Adipocyte (in vitro differentiated cells): ENCODE measurements at regions not wholly inside any gene's neighbourhood (a gene's known extent, or its start where the extent isn't known, plus 50 kb on each side); places are given as distances from the start of the nearest gene placed in this dataset.

Source experiments
- DNase-seq: peaks from one replicate; pipeline ENCODE4 v3.0.0-alpha.2; 2015; ENCODE audit warnings: low read depth
- H3K27me3 ChIP-seq: replicated peaks from 2 replicates; pipeline ENCODE4 v1.7.0; 2013; ENCODE audit warnings: mild to moderate bottlenecking, low read length, moderate library complexity; ENCODE audit not compliant: control insufficient read depth, insufficient read depth
- H3K36me3 ChIP-seq: 2 replicates; pipeline ENCODE4 v1.7.0; 2013; ENCODE audit warnings: low read length, mild to moderate bottlenecking, moderate library complexity; ENCODE audit not compliant: control insufficient read depth, insufficient read depth, severe bottlenecking
- H3K4me1 ChIP-seq: 2 replicates; pipeline ENCODE4 v1.7.0; 2013; ENCODE audit warnings: mild to moderate bottlenecking, low read length, moderate library complexity; ENCODE audit not compliant: control insufficient read depth, insufficient read depth
- H3K4me3 ChIP-seq: 2 replicates; pipeline ENCODE4 v1.7.0; 2013; ENCODE audit warnings: mild to moderate bottlenecking, low read length, moderate library complexity
- H3K9ac ChIP-seq: 2 replicates; pipeline ENCODE4 v1.7.0; 2013; ENCODE audit warnings: mild to moderate bottlenecking, low read length, moderate library complexity
- H3K9me3 ChIP-seq: 2 replicates; pipeline ENCODE4 v1.7.0; 2013; ENCODE audit warnings: mild to moderate bottlenecking, low read length, moderate library complexity; ENCODE audit not compliant: control insufficient read depth

- H3K9ac ChIP-seq: no peak overlapping the region
- H3K36me3 ChIP-seq: no peaks in the 10 kb centered on the region
- H3K9me3 ChIP-seq: no peaks in the 10 kb centered on the region
- no peak for DNase-seq
- H3K4me3 ChIP-seq: no peak overlapping the region
- peaks cover 8% of the 10 kb centered on the region for H3K27me3 ChIP-seq
- H3K4me1 ChIP-seq: no peaks in the 10 kb centered on the region
These were observed 258.0 kb downstream of the FAT3 start for GRCh38 chr11:92482492-92483060.

DNA sequence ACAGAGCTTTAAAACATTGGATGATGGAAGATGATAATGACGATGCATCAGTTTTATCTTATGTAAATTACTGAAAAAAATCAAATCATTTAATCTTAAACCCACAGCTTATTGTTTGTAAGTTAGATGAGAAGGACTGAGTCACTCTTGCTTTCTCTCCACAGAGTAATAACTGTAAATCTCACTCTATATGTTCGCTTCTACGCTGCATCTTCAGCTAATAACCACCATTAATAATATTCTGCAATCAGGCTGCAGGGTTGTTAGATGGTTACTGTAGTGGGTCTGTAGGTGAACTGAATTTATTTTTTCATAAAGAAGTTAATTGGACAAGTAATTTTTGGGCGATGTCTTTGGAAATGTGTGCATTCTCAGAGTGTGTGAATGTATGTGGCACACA, 260.0 kb downstream of the FAT3 start:
- Histone ChIP-seq H3K36me3 (no peaks in the 10 kb centered on the region), H3K9me3 (no peaks in the 10 kb centered on the region), H3K4me3 (no peak overlapping the region), H3K4me1 (no peaks in the 10 kb centered on the region), H3K27me3 (peaks cover 19% of the 10 kb centered on the region), H3K9ac (no peak overlapping the region)
- DNase-seq: no peak

DNA sequence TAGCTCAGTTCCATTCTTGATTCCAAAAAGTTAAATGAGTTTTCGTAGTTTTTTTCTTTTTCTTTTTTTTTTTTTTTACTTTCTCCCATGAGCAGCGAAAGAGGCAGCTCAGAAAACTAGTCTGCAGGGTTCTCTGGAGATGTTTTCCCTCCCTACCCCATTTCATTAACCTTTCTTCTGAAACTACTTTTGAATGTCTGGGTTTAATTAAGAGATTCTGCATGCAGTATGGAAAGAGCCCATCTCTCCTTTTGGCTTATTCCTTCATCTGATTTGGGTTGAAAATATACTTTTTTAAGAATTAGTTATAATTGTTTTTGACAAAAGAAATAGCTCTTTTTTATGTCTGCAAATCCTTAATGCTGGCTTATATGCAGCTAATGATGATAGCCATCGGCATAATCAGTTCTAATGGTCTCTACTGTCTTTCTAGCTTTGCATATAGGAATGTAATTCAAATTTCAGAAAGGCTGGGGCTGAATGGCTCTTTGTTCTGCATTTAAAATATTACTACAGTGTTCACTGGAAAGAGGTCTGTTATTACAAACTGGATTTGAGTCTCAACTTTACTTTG, 265.3 kb downstream of the FAT3 start:
- no peak for DNase-seq
- H3K9ac ChIP-seq: no peak overlapping the region
- no peaks in the 10 kb centered on the region for H3K9me3 ChIP-seq
- H3K4me1 ChIP-seq: no peaks in the 10 kb centered on the region
- H3K4me3 ChIP-seq: no peak overlapping the region
- peaks cover 19% of the 10 kb centered on the region for H3K27me3 ChIP-seq
- H3K36me3 ChIP-seq: no peaks in the 10 kb centered on the region

- peaks cover 20% of the 10 kb centered on the region for H3K27me3 ChIP-seq
- H3K9me3 ChIP-seq: no peaks in the 10 kb centered on the region
- DNase-seq: no peak
- H3K36me3 ChIP-seq: no peaks in the 10 kb centered on the region
- no peak overlapping the region for H3K4me3 ChIP-seq
- H3K4me1 ChIP-seq: no peaks in the 10 kb centered on the region
- no peak overlapping the region for H3K9ac ChIP-seq
These were observed 267.8 kb downstream of the FAT3 start for GRCh38 chr11:92492372-92492771.

DNA sequence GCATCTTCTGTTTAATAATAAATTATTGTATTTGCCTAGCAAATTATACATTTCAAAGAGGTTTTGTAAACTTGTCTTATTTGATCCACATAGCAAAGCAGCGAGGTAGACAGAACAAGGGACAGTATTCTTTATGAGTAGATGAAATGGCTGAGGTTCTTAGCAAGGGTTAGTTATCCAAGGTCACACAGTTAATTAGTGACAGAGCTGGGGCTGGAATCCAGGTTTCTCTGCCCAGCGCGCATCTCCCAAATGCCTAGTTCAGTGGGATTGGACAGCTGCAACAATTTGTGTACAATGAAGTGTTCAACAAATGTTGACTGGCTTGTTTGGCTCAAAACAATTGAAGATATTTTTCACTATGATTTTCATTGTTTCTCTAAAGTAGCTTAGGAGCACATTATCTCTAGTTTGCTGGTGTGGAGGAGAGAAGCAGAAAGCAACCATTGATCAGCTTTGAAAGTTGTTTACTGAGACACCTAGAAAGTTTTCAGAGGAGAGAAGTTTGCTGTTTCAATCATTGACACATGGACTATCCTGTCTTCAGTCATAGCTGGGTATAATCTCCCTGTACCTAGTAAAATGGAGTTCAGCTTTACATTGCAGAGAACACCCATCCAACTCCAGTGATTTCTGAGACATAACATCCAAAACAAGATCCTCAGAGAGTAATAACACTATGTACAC, 270.6 kb downstream of the FAT3 start:
- Histone ChIP-seq H3K4me3 (no peak overlapping the region), H3K9ac (no peak overlapping the region), H3K36me3 (no peaks in the 10 kb centered on the region), H3K4me1 (no peaks in the 10 kb centered on the region), H3K9me3 (no peaks in the 10 kb centered on the region), H3K27me3 (peaks cover 9% of the 10 kb centered on the region)
- DNase-seq: no peak

DNA sequence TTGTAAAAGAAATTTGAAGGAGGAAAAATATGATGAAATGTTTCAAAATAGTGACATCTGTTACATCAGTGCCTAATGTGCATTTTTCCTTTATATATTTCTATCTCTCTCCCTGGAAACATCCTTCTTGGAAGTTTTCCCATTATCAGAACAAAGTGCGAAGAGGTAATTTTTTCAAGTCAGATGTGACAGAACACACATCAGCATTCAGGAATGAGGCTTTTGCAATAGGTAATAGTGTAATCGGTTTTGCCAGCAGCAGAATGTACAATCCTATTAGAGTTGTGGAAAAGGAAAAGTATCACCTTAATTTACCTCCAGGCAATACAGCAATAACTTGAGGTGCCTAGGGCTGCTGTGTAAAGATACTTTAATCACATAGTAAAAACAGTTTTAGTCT, 275.8 kb downstream of the FAT3 start:
- DNase-seq: no peak
- no peak overlapping the region for H3K9ac ChIP-seq
- no peaks in the 10 kb centered on the region for H3K36me3 ChIP-seq
- no peak overlapping the region for H3K4me3 ChIP-seq
- H3K4me1 ChIP-seq: no peaks in the 10 kb centered on the region
- H3K27me3 ChIP-seq: peaks cover 7% of the 10 kb centered on the region
- no peaks in the 10 kb centered on the region for H3K9me3 ChIP-seq

DNA sequence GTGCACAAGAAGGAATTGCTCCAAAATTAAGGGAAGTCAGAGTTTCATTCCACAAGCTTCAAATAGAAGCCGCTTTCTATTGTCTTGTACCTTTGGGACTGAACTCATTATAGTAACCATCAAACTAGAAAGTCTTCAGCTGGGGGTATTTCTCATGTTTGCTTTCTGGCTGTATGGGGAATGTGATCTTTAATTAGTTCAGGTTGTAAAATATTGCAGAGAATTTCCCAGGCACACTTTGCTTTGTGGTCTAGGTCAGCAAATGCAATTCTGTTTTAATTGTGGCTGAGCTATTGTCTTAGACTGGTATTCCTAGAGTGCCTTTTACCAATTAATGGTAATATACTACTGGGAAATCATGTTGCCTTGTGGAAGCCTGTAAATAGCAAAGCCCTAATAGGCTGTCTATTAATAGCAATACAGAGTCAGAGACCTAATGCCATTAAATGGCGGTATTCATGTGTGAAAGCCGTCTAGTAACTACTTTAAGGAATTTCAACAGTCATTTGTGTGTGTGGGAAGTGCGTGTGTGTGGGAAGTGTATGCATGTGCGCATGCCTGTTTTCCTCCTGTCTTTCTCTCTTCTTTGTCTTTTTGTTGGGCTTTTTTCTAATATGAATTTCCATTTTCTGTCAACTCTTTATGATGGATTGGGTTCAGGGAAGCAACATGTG, 276.6 kb downstream of the FAT3 start:
- H3K27me3 ChIP-seq: peaks cover 4% of the 10 kb centered on the region
- no peaks in the 10 kb centered on the region for H3K4me1 ChIP-seq
- H3K9ac ChIP-seq: no peak overlapping the region
- no peaks in the 10 kb centered on the region for H3K9me3 ChIP-seq
- no peak for DNase-seq
- H3K36me3 ChIP-seq: no peaks in the 10 kb centered on the region
- no peak overlapping the region for H3K4me3 ChIP-seq

- Histone ChIP-seq H3K27me3 (no peaks in the 10 kb centered on the region), H3K4me3 (no peak overlapping the region), H3K9me3 (no peaks in the 10 kb centered on the region), H3K4me1 (no peaks in the 10 kb centered on the region), H3K36me3 (no peaks in the 10 kb centered on the region), H3K9ac (no peak overlapping the region)
- DNase-seq: no peak
These were observed 279.4 kb downstream of the FAT3 start for GRCh38 chr11:92504004-92504403.

DNA sequence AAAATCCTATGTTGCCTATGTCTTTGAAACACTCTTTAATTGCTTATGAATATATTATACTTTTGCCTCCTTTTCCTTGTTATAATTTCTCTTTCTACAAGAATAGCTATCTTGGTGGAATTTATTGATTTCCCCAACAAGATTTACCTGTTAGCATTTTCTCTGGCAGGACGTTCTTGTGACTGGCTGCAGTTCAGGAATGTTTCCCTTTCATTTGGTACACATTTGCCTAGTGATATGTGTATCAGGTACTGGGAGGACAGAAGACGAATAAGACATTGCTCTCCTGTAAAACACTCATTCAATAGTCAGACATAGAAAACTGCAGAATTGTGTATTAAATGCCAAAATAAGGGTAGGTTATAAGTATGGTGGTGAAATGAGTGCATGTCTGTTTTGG, 279.9 kb downstream of the FAT3 start:
- Histone ChIP-seq H3K4me1 (no peaks in the 10 kb centered on the region), H3K9me3 (no peaks in the 10 kb centered on the region), H3K9ac (no peak overlapping the region), H3K36me3 (no peaks in the 10 kb centered on the region), H3K27me3 (no peaks in the 10 kb centered on the region), H3K4me3 (no peak overlapping the region)
- DNase-seq: no peak

DNA sequence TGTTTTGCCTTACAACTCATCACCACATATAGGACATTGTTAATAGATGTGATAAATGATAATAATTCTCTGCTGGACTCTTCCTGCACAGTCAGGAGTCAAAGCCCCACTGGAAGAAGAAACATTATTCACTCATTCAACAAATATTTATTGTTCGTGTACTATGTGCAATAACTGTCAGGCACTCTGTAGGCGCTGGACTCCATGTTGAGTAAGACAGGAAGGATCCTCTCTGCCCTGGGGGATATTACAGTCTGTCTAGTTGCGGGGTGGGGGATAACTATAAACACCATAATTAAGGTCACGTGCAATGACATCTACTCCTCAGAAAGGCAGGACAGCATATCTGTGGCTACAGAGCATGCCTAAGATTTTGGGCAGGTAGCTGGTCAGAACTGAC, 281.1 kb downstream of the FAT3 start:
- H3K4me1 ChIP-seq: no peaks in the 10 kb centered on the region
- no peak overlapping the region for H3K4me3 ChIP-seq
- H3K9me3 ChIP-seq: no peaks in the 10 kb centered on the region
- H3K36me3 ChIP-seq: no peaks in the 10 kb centered on the region
- no peak for DNase-seq
- peaks cover 1% of the 10 kb centered on the region for H3K27me3 ChIP-seq
- no peak overlapping the region for H3K9ac ChIP-seq

DNA sequence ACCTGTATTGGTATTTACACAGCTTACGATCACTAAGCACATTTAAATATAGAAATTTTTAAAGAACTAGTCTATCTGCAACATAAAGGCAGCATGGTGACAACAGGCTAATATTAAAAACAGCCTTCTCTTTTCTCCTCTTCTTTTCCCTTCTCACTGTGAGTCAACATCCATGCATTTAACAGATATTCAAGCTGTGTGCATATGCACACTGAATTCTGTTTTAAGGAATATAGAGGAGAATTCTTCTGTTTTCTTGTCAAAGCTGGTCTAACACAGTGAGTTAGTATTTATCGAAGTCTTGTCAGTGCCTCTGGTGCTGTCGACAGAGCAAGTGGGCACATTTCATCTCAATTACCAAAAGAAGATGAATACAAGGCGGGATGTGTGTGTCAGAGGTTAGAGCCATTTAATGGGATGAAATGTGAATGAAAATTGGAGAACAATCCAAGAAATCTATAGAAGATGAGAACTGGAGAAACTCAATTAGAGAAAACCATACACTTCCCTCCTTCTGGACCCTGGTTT, 282.3 kb downstream of the FAT3 start:
- Histone ChIP-seq H3K4me1 (no peaks in the 10 kb centered on the region), H3K4me3 (no peak overlapping the region), H3K27me3 (peaks cover 4% of the 10 kb centered on the region), H3K9ac (no peak overlapping the region), H3K36me3 (no peaks in the 10 kb centered on the region), H3K9me3 (no peaks in the 10 kb centered on the region)
- DNase-seq: no peak
